PFSK-1 (cell line): ENCODE measurements at regions not wholly inside any gene's neighbourhood (a gene's known extent, or its start where the extent isn't known, plus 50 kb on each side); places are given as distances from the start of the nearest gene placed in this dataset.

Source experiments
- FOXP2 ChIP-seq: optimal IDR thresholded peaks from 2 replicates; pipeline ENCODE3; 2011; ENCODE audit warnings: borderline replicate concordance, control low read depth, inconsistent platforms; ENCODE audit not compliant: insufficient read depth; ENCODE audit errors: extremely low read length, extremely low read depth
- POLR2AphosphoS5 ChIP-seq: IDR thresholded peaks from 2 replicates; pipeline ENCODE4 v1.6.1; 2012; ENCODE audit warnings: low read depth, mild to moderate bottlenecking, control low read depth, low read length, moderate library complexity
- REST ChIP-seq, 2 experiments: IDR thresholded peaks; 2 replicates each; pipeline versions ENCODE4 v1.6.1 to v1.8.0; 2011 to 2012; ENCODE audit warnings: low read depth in 2 of 2, low read length in 2 of 2, control low read depth in 1 of 2, inconsistent platforms in 1 of 2, mild to moderate bottlenecking in 1 of 2, moderate library complexity in 1 of 2; ENCODE audit not compliant: insufficient read depth in 1 of 2
- SIN3A ChIP-seq: IDR thresholded peaks from 2 replicates; pipeline ENCODE4 v1.6.1; 2012; ENCODE audit warnings: mild to moderate bottlenecking, low read length, moderate library complexity, borderline replicate concordance; ENCODE audit not compliant: insufficient read depth
- TAF1 ChIP-seq: IDR thresholded peaks from 2 replicates; pipeline ENCODE4 v1.6.1; 2012; ENCODE audit warnings: low read length, control low read depth, borderline replicate concordance; ENCODE audit not compliant: insufficient read depth

GRCh38 chr12:125382926-125383325 lies 317.7 kb downstream of the AACS start:
- TF ChIP-seq FOXP2 (no peak), REST (IDR thresholded peaks at IDR 0.05; ENCODE audit: insufficient read depth in 1 of 2, low read depth in 2 of 2, low read length in 2 of 2) (no peak), SIN3A (no peak), POLR2AphosphoS5 (no peak), TAF1 (no peak)

- TF ChIP-seq POLR2AphosphoS5 (no peak), REST (IDR thresholded peaks at IDR 0.05; ENCODE audit: insufficient read depth in 1 of 2, low read depth in 2 of 2, low read length in 2 of 2) (no peak), SIN3A (no peak), FOXP2 (no peak)
These were observed 321.4 kb downstream of the AACS start for GRCh38 chr12:125386652-125387051.

GRCh38 chr12:125387206-125387605 lies 322.0 kb downstream of the AACS start:
- TF ChIP-seq REST (IDR thresholded peaks at IDR 0.05; ENCODE audit: insufficient read depth in 1 of 2, low read depth in 2 of 2, low read length in 2 of 2) (no peak), TAF1 (no peak), SIN3A (no peak), POLR2AphosphoS5 (no peak), FOXP2 (no peak)

GRCh38 chr12:125389061-125389697 lies 323.9 kb downstream of the AACS start:
- no peak for TF ChIP-seq FOXP2
- no peak for TF ChIP-seq POLR2AphosphoS5
- TF ChIP-seq TAF1: no peak
- no peak for TF ChIP-seq SIN3A
- no peak for TF ChIP-seq REST (IDR thresholded peaks at IDR 0.05; ENCODE audit: insufficient read depth in 1 of 2, low read depth in 2 of 2, low read length in 2 of 2)

- no peak for TF ChIP-seq POLR2AphosphoS5
- no peak for TF ChIP-seq FOXP2
- TF ChIP-seq REST (IDR thresholded peaks at IDR 0.05; ENCODE audit: insufficient read depth in 1 of 2, low read depth in 2 of 2, low read length in 2 of 2): no peak
- TF ChIP-seq TAF1: no peak
- TF ChIP-seq SIN3A: no peak
These were observed 328.3 kb downstream of the AACS start for GRCh38 chr12:125393569-125393968.
